Hepatic stellate cell (primary cell): ENCODE measurements at regions not wholly inside any gene's neighbourhood (a gene's known extent, or its start where the extent isn't known, plus 50 kb on each side); places are given as distances from the start of the nearest gene placed in this dataset.
A peak's percentile ranks its signal among the peaks of the same experiment; 100 is the strongest.

ENCODE experiments used
- DNase-seq: peaks from one replicate; pipeline ENCODE4 v3.0.0; 2011; ENCODE audit warnings: low spot score

DNA sequence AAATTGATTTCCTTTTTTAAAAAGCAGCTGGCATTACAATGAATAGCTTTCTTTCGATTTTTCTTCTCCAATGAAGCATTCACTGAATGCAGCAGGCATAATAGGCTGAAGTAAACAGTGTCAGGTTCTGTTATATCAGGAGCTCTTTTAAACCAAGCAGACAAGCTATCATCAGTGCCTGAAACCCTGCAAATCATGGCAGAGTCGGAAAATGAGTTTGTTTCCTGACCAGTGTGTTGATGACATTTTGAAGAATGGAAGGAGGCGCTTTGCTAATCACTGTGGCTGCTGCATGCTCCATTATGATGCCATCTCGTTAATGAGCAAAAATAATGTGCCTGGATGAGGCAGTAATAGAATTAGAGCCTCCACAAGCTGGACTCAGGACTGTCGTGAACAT lies 284.5 kb downstream of the ZNF608 start:
- no peak for DNase-seq

DNA sequence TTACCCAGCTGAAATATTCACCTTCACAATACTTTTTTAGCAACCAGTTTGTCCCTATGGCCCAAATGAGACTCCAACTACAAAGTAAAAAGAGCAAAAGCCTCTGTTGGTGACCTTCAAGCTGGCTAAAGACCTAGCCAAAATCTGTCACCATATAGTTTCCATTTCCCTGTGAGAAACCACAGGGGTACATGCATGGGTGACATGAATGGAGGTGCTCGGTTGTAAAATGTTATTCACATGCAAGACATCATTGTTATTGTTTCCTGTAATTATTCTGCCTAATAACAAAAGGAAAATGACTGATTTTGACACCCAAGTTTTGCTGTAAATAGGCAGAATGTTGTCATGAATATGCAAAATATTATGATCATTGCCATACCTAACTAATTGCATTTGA lies 285.3 kb downstream of the ZNF608 start:
- DNase-seq: no peak

DNA sequence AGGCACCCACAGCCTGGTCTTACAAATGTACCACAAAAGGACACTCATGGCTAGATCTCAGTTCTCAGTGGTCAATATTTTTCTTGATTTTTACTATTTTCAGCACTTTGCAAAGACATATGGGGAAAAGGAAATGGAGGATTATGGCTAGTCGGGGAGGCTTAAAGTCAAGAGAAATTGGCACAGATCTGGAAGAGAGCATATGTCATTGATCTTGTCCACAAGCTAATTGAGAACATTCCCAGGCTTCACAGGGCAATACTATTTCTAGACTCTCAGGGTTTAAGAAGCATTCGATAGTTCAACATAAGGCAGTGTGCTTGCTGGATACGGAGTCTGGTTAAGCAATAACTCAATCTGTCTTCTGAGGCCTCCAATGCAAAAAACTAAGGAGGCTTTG lies 285.8 kb downstream of the ZNF608 start:
- no peak for DNase-seq

DNA sequence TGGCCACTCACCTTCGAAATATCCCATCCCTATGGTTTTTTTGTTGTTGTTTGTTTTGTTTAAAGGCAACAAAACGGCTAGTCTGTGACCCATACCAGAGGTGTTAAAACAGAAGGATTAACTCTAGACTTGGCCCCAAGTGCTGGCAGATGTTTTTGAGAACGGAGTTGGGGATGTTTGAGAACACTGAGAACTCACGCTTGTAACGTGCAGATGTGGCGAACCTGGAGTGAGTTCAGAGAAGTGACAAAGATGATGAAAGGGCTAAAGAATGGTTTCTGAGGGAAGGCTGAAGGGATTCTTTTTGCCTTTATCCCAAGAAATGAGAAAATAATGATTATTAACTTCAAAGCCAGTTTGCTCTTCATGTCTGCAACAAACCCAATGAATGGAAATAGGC lies 286.5 kb downstream of the ZNF608 start:
- no peak for DNase-seq

DNA sequence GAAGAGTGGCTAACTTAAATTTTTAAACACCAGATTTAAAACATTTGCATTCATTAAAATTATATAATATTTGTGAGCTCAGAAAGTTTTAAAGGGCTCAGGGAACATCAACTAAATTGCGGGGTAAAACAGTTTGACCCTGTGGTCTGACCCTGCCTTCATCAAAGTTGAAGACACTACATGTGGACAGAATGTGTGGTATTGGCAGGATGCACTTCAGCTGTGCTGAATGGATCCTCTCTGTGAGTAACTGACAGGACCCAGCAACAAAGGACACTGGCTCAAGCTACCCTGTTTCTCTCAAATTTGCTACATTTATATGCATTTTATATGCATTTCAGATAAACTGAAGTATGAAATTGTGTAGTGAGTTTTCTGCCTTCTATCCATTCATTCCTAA lies 288.5 kb downstream of the ZNF608 start:
- no peak for DNase-seq

DNA sequence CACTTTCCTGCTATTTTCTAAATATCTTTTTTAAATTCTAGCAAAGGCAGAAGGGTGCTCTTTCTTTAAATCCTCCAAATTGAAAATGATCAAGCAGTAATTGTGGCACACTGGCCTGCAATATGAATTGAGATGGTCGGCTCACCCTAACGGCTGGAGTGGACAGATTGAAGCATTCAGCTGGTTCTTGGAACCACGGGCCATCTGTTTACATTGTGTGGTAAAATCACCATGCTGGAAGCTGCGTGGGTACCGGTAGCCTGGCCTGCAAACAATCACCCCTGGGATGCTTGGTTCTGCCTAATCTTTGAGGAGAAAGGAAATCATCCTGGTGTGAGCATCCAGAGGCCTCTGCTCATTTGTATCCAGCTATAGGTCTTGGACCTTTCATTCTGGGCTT lies 289.3 kb downstream of the ZNF608 start:
- no peak for DNase-seq

DNA sequence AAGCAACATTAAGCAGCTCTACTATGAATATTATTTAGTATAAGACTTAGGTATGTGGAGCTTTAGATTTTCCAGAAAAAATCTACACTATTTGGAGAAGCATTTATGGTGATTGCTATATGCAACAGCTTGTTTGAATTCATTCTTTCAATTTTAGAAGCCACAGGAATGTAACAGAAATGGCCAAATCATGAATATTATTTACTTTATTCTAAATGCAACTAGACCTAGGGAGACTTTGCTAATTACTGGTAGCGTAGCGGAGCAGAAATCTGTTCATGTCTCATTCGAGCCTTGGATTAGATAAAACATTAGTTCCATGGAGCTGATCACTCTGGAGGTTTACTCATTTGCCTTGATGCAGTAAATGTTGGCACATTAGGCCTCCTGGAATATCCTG lies 290.2 kb downstream of the ZNF608 start:
- no peak for DNase-seq

DNA sequence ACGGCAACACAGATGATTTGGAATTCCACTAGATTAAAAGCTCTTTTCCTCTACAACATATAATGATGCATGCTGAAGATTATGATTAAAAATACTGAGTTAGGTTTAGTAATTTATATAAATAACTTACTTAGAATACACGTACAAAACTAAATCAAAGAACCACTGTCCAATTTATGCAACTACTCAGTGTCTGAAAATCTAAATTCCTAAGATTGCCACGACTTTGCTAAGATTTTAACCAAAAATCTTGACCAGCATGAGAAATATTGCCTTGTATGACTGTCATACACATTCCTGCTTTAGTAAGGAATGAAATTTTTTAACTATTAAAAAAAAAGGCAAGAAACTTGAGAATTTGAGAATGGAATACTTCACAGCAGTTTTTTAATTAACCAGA lies 292.4 kb downstream of the ZNF608 start:
- DNase-seq: no peak

DNA sequence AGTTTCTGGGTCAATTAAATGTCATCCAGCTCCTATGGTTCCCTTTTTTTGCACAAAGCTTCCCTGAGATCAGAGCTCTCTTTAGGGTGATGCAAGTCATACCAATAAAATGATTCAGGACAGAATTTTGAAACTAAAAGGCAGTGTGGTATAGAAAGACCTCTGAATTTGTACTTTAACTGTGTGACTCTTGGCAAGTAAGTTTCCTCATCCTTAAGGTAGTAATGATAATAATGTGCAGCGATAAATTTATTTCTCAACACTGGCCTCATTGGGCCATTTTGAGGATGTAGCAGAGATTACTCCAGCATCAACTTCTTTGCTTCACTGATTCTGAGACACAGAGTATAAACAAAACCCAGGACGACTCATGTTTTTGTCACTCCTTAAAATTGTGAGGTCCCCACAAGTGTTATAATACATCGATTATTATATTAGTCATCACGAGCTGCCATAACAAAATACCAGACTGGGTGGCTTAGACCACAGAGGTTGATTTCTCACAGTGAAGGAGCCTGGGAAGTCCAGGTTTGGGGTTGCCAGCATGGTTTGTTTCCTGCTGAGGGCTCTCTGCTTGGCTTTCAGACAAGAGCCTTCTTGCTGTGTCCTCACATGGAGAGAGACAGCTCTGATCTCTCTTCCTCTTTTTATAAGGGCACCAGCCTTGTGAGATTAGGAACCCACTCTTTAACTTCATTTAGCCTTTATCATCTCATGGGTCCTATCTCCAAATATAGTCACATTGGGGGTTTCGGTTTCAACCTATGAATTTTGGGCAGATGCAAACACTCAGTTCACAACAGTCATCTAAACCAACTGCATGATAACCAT lies 293.0 kb downstream of the ZNF608 start:
- peak; percentile 14 for DNase-seq

DNA sequence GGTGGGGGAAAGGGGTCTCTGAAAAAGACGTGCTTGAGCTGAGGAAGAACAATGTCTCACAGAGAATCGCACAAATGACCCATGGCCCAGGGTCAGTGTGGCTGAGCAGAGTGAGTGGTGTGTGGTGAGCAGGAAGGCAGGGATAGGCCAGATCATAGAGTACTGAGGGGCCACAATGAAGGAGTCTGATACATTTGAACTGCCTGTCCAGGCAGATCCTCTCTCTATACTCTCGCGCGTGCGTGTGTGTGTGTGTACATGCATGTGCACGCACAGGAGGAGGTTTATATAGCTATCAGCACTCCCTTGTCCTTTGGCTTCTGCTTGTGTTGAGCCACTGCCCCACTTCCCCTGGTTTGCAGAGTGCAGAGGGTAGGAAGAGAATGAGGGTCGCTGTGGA lies 294.0 kb downstream of the ZNF608 start:
- DNase-seq: no peak

DNA sequence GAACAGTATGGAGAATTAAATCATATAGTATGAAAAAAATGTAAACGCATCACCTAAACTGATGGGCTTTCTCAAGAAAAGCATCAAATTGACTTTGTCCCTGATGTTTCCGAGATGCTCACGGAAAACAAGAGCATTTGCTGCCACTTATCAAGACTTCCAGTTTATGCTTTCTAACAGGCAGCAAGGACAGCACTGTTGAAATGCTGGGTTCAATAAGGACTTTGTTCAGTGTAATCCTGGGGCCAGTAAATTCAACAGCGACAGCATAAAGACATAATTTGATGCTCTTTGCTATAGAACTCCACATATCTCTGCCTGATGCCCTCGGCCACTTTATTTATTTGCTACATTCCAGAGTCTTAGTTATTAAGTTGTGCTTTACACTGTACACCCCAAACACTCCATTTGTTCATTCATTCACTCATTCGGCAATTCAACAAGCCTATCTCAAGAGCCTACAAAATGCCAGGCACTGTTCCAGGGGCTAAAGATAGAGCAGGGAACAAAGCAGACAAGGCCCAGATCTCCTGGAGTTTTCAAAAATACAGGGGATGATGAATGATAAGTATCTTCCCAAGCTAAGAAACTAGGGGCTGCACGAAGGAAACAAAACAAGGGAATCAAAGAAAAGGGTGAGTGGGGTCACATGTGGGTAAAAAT lies 294.6 kb downstream of the ZNF608 start:
- no peak for DNase-seq

DNA sequence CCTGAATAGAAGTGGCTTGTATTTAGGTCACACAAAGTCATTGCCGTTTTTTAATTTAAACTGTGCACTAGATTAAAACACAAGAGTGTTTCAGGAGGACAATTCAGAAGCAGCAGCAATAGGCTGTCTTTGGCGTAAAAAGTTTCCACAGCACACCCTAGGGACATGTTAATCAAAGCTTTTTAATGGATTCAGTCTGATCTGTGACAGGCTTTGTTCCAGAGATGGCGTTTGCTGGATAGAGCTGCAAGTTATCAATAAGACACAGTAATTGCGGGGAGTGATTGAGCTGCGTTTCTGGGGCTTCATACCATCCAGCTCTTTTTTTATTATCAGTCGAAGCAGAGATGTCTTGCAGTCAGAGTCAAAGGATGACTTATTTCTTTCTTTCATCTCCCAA lies 300.3 kb downstream of the ZNF608 start:
- no peak for DNase-seq

DNA sequence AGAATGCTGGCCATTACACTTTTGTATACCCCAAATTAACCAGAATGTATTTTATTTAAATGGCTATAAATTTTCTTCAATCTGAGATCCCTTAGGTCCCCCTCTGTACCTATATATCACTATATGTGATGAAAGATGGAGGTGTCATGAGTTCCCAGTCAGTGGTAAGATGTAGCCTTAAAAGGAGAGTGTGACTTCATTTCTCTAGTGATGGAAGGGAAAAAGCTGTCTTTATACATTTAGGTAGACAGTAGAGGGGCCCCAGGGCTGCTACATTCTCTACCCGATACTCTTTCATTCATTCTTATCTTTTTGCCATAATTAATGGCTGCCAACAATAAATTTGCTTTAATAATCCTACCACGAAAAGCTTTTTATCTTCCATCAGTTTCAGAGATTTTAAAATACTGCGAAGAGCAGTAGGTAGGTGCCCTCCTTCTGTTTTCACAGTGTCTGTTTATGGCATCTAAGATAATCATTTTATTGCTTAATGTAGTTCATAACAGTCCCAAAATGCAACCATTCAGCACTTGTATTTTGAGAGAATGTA lies 301.3 kb downstream of the ZNF608 start:
- no peak for DNase-seq

DNA sequence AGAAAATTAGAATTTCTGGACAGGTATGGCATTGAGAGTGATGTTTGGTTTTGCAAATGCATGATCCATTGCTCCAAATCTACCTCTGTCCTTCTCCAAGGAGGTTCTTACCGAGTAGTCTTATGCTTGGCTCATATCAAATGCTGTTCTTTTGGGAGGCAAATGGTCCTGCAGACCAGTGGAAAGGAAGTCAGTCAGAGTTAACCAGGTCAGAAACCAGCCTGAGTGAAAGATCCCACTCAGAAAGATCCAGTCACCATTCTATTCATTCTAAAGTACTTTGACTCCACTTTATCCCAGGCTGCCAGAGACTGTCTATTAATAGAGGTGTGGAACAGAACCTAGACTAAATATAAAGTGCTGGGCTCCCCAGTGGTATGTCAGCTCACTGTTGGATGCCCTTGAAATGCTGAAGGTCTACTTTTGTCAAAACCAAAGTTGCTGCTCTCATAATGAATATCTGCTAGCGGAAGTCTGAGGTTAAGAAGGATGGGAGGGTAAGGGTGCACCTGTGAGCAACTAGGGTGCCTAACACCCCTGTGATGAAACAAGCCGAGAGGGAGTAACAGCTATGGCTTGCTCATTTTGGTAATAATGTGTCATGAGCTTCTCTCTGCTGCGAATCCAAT lies 302.2 kb downstream of the ZNF608 start:
- no peak for DNase-seq

DNA sequence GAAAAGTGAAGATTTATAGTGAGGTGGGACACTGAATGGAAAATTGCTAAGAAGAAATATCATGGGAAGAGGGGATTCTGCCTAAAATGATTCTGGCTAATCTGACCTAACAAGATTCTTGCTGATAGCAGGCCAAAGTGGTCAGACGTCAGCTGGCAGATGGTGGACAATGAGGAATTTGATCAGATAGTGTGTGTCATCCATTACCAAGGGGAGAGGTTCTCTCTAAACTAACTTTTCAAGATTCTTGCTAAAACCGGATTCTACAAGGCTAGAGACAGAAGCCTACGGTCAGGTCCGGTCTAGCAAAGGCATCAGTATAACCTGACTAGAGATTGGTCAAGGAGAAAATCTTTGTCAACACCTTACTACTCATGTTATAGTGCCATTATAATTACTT lies 306.0 kb downstream of the ZNF608 start:
- DNase-seq: no peak

DNA sequence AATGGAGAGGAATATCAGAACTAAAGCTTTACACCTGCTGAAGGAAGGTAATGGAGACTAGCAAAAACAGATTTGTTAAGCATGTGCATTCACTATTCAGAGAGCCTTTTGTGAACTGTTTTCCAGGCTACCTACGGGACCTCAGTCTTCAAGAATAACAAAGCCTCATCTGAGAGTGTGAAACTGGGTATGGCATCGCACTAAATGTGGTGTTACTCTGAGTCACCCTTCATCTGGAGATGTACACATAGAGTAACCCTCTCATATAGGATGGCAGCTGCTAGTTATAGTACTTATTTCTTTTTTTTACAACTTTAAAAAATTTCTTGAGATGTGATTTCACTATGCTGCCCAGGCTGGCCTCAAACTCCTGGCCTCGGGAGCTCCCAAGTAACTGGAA lies 306.8 kb downstream of the ZNF608 start:
- no peak for DNase-seq

DNA sequence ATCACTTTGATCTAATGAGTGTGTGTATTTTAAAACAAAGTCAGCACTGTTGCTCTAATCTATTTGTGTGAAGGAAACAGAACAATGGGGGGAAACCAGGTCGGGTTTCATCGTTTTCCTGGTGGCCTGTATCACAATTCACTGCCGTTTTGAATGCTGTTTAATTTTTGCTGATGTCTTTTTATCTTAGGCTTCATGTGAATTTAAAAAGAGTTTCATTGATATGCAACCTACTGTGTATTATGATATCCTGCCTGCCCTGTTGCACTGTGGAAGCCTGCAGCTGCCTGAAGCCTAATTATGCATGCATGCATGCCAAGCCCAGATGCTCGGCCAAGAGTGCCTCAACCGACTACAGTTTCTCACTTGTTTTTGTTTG lies 307.5 kb downstream of the ZNF608 start:
- DNase-seq: no peak

DNA sequence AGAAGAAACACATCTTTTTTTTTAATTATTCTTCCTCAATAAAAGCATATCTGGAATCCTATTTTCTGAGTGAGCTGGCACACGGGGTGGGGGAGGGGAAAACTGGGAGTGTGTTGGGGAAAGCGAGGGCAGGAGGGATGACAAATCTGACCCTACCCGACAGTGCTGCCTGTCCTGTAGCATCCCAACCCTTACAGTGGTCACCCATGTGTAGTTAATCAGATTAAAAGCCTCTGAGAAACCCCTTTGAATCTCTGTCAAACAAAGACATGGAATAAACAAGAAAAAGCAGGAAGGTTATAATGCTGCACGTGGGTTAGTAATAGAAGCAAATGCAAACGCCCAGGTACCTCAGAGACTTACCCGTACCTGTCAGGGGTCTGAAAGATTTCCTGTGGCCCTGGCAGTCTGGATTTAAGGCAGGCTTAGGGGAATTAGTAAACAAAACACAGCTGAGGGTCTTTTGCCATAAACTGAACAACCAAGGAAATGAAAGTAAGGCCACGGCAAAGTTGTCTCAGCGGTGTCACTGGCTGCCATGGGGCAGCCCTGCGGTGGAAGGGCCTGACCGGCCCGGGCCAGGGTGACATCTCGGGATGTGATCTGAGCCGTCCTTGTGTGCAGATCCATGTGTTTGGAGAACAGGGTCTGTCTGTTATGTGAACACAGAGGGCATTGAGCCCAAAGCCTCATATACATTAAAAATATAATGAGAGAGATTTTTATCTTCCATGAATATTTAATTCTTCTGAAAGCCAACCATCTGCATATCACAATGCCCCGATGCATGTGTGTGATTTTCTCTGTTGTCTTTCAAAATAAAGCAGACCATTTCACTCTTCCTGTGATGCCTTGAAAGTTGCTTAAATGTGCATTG lies 308.2 kb downstream of the ZNF608 start:
- no peak for DNase-seq

DNA sequence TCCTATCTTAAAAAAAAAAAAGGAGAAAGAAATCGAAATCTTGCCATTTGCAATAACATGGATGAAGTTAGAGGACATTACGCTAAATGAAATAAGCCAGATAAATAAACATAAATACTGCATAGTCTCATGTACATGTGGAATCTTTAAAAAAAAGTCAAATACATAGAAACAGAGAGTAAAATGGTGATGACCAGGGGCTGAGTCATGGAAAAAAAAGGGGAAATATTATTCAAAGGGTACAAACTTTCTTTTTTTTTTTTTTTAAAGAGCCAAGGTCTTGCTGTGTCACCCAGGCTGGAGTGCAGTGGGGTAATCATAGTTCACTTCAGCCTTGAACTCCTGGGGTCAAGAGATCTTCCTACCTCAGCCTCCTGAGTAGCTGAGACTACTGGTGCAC lies 310.1 kb downstream of the ZNF608 start:
- DNase-seq: no peak

DNA sequence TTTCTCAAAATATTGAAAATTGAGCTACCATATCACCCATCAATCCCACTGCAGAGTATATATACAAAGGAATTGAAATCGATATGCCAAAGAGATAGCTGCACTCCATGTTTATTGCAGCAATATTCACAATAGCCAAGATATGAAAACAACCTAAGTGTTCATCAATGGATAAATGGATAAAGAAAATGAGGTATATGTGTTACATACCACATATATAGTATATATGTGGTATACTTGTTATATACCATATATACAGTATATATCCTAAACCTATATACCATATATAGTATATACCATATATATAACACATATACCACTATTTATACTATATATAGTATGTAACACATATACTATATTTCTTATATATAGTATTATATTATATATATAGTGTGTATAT lies 313.3 kb downstream of the ZNF608 start:
- no peak for DNase-seq

DNA sequence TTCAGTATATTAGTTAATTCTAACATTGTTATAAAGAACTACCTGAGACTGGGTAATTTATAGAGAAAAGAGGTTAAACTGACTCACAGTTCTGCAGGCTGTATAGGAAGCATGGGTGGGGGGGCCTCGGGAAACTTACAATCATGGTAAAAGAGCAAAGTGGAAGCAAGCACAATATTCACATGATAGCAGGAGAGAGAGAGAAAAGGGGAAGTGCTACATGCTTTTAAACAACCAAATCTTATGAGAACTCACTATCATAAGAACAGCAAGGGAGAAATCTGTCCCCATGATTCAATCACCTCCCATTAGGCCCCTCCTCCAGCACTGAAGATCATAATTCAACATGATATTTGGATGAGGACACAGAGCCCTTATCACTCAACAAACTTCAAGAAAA lies 324.9 kb downstream of the ZNF608 start:
- DNase-seq: no peak

DNA sequence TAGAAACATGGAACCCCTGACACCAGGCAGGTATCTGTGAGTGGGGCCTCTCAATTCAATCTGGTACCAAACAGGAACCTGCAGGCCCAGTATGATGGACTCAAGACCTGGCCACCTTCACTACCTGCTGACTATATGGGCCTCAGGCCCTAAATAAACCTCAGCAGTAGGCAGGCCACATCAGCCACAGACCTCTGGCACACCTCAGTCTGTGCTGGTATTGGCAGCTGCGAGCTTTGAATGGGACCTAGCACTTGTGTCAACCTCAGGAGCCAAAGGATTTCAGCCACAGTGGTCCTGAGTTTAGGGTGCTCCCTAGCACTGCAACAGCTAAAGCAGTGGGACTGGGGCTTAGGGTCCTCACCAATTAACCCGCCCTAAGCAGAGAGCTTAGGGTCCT lies 325.5 kb downstream of the ZNF608 start:
- no peak for DNase-seq
